NOMO-1 (cell line): ENCODE measurements at regions not wholly inside any gene's neighbourhood (a gene's known extent, or its start where the extent isn't known, plus 50 kb on each side); places are given as distances from the start of the nearest gene placed in this dataset.
"Not testable (repeated sequence)": the region's sequence is repeated elsewhere in the genome, so short reads cannot be mapped to it uniquely, and the experiment has no call there.

Experiments
- DNase-seq, 2 experiments: peaks; one replicate each; lab custom pipeline; 2025; ENCODE audit not compliant: unreplicated experiment in 2 of 2; lab: John Stamatoyannopoulos, UW

DNA sequence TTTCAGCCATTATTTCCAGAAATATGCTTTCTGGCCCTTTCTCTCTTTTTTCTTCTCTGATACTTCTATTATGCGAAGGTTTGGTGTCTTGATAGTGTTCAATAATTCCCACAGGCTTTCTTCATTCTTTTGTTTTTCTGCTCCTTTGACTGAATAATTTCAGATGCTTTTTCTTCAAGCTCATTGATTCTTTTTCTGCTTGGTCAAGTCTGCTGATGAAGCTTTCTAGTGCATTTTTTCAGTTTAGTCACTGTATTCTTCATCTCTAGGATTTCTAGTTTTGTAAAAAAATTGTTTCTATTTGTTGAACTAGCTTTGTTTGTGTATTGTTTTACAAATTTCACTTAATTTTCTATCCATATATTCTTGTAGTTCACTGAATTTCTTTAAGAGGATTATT lies 304.0 kb upstream of the TARS1 start:
- no peak for DNase-seq

DNA sequence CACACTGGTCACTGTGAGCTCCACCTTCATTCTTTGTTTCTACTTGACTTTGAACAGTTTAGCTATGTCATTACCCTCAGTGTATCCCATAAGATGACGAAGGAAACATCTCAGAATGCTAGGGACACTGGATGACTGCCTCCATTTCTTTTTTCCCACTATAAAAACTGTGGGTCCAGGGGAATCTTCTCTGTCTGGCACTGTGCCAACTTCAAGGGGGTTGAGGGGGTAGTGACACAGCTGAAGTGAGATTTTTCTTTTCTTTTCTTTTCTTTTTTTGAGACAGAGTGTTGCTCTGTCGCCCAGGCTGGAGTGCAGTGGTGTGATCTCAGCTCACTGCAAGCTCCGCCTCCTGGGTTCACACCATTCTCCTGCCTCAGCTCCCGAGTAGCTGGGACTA lies 302.6 kb upstream of the TARS1 start:
- DNase-seq, result not testable (repeated sequence)

DNA sequence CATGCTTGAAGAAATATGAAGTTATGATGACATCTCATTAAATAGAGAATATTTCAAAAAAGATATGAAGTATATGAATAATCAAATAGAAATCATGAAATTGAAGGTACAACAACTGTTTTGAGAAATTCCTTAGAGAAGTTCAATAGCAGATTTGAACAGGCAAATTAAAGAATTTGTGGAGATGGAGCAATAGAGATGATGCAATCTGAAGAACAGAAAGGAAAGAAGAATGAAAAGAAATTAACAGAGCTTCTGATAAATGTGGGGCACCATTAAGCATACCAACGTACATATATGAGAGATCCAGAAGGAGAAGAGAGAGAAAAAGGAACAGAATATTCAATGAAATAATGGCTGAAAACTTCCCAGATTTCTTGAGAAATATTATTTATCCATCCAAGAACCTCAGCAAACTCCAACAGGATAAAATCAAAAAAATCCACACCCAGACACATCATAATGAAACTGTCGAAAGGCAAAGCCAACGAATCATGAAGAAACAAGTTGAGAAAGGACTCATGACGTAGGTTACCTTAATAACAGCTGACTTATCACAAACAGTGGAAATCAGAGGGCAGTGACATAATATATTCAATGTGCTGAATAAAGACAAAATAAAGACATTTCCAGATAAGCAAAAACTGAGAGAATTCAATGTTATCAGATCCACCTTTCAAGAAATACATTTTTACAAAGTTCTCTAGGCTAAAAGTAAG lies 297.2 kb upstream of the TARS1 start:
- DNase-seq, result no peak

DNA sequence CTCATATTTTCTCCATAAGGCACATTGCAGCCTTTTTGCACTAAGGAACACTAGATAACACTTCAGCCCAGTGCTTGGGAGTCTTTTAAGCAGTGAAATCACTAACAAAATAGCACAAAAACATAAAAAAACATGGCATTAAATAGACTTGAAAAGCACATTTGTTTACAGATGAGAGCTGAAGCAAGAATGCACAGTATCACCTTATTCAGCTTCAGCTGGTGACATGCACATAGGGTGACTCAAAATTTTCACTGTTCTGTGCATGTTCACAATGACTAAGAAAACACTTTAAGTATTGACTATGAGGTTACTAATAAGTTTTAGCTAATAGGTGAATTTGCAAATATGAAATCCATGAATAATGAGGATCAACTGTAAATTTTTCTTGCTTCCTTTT lies 293.9 kb upstream of the TARS1 start:
- no peak for DNase-seq

DNA sequence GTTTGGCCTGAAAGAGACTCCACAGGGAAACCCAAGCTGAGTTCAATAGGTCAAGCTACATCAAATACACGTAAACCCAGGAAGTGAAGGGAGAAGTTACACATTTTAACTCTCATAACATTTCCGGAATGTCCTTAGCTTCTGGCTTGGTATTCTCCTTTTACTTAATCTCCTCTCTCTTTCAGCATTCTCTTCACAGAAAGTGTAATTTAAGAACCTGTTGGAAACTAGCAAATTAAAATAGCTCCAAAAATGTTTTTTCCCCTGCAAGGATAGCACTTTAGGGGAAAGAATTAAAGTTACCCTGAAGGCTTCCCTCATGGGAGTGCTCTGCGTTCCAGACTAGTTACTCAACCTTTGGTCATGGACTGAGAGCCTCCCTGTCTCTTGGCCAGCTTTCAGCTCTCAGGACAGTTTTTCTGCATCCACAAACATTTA lies 292.7 kb upstream of the TARS1 start:
- no peak for DNase-seq

DNA sequence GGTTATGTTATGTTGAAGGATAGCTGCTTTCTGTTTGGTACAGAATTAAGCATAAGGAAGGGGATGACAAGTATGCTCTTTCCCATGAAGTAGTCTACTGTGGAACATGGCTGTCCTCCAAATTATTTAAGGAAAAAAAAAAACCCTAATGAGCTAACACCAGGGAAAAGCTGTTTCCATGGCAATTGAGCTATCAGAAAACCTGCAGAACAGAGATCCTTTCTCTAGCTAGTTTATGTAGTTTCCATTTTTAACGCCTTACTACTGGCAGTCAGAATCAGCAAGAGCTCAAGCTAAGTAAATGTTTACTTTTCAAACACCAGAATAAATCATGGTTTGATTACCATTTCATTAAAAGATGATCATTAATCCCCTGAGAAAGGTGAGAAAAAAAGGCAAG lies 287.4 kb upstream of the TARS1 start:
- no peak for DNase-seq

DNA sequence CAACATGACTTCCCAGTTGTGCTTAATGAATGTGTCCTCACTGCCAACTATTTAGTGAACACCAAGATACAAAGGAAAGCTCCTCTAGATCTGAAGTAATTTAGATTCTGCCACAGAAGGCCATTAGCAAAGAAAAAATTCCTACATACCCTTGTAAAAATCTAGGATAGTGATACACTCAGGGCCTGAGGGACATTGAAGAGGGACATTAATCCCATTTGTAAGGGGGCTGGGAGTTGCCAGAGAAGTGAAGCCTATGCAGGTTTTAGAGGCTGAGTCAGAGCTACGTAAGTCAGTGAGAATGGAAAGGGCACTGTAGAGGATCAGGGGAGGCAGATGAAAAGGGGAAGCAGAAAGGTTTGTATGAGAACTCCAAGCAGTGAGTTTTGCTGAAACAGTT lies 286.9 kb upstream of the TARS1 start:
- no peak for DNase-seq

DNA sequence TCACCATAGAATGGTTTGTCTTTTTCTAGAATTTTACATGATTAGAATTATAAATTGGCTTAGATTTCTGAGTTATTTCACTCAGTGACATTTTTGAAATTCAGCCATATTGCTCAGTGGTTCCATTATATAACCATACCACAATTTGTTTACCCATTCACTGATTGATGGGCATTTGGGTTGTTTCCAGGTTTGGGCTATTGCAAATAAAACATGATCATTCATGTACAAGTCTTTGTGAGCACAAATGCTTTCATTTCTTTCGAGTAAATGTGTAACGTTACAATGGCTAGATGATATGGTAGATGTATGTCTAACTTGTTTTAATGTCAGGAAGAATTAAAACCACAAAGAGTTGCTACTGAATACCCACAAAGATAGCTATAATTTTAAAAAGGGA lies 279.9 kb upstream of the TARS1 start:
- DNase-seq, result no peak

DNA sequence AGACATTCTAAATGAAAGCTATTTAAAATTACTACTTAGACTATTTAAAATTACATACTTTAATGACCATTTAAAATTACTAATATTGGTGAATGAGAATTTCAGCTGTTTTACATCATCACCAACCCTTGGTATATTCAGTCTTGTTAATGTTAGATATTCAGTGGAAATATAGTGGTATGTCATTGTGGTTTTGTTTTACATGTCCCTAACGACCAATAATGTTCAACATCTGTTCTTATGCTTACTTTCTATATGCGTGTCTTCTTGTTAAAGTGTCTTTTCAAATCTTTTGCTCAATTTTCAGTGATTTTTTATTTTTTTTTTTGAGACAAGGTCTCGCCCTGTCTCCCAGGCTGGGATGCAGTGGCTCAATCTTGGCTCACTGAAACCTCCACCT lies 279.3 kb upstream of the TARS1 start:
- DNase-seq, result no peak

DNA sequence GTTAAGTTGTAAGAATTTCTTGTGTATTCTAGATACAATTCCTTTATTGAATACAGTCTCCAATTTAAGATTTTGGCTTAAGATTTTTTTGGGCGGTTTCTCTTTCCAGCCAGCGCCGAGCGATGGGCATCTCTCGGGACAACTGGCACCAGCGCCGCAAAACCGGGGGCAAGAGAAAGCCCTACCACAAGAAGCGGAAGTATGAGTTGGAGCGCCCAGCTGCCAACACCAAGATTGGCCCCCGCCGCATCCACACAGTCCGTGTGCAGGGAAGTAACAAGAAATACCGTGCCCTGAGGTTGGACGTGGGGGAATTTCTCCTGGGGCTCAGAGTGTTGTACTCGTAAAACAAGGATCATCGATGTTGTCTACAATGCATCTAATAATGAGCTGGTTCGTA lies 278.7 kb upstream of the TARS1 start:
- no peak for DNase-seq

DNA sequence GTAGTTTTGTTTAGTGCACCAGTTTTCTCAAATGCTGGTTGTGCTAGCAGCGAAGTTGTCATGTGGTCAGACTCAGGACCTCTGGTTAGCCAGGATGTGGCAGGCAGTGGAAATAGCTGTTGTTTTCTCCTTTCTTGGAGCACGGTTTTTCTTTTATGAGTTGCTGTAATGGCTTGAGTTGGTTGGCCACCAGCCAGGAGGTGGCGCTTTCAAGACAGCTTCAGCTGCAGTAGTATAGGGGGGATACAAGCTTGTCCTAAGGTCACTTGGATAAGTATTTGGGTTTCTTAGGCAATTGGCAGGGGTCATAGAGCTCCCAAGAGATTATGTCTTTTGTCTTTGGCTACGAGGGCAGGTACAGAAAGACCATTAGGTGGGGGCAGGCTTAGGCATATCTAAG lies 274.2 kb upstream of the TARS1 start:
- DNase-seq, result no peak

DNA sequence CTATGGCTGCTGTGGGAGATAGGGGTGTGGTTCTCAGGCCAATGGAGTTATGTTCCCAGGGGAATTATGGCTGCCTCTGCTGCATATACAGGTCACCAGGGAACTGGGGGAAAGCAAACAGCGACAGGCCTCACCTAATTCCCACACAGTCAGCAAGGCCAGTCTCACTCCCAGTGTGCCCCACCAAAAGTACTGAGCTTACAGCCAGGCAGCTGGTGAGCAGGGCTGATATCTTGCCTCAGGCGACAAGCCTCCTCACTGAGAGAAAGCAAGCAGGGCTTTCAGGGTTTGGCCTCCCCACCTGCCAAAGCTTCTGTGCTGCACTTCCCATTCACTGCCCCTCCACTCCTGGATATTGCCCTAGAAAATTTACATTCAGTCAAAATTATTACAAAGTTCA lies 273.8 kb upstream of the TARS1 start:
- DNase-seq, result no peak

DNA sequence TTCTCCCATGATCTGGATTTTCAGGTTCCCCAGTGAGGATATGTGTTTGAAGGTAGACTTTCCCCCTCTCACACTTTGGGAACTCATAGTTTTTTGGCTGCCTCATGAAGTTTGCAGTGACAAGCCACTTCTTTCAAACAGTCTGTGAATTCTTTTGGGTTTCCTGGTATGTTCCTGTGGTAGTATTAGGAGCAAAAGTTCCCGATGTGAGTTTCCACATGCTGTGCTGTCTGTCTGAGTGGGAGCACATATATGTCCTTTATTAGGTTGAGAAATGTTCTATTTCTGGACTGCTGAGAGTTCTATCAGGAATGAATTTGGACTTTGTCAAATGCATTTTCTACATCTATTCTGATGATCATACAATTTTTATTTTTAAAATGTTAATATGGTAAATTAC lies 273.2 kb upstream of the TARS1 start:
- no peak for DNase-seq

DNA sequence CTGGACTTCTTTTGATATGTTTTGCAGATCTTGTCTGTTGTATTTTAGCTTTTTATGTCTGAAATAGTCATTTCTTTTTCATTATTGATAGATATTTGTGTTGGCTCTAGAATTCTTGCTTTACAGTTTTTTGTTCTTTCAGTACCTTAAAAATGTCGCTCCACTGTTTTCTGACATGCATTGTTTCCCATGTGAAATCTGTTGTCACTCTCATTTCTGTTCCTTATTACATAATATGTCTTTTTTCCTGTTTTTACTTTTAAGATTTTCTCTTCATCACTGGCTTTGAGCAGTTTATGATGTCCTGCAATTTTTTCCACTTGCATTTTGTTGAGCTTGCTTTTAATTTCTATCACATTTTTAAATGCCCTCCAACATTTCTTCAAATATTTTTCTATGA lies 270.4 kb upstream of the TARS1 start:
- no peak for DNase-seq

DNA sequence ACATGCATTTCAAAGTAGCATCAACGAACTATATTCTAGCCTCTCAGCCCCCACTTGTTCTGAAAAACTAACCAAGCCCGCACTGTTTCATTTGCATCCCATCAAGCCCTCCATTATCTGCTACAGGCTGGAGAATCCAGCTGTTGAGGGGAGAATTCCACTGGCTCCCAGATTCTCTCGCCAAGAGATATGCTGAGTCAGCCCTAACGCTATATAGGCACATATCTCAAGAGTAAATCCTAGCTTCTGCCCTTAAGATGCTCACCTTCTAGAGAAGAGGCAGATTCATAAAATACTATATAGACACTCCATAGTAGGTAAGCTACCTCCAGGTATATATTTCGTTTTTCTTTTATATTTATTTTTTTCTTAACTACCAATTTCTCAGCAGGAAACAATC lies 266.4 kb upstream of the TARS1 start:
- DNase-seq, result no peak

DNA sequence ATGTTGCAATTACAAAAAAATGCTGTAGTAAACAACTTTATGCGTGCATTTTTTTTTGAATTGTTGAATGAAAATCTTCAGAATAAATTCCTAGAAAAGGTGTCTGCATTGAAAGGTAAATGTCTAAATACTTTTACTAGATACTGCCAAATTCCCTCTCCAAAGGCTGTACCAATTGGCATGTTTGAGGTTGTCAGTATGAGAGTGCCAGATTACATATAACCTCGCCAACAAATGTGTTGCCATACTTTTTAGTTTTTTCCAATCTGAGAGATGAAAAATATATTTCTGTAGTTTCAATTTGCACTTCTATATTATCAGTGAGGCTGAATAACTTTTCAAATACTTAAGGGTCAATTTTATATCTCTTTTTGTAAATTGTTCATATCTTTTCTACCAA lies 261.5 kb upstream of the TARS1 start:
- DNase-seq, result no peak

DNA sequence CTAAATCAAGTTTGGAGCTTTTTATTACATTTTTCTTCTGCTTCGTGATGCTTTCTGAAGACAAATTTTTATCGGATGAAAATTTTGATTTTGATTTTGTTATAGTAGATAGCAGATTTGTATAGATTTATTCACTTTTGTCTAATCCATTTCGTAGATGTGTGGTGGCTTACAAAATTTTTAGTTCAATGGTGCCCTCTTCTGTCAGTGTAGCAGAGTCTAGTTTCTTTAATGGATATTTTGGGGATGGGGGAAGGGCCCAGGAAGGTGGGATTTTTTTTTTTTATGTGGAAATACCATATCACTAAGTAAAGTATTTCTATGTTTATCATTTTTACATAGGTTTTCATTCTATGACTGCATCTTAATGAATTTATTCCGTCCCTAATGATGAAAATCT lies 259.9 kb upstream of the TARS1 start:
- DNase-seq, result peak in 1 of 2 experiments; percentile 41

DNA sequence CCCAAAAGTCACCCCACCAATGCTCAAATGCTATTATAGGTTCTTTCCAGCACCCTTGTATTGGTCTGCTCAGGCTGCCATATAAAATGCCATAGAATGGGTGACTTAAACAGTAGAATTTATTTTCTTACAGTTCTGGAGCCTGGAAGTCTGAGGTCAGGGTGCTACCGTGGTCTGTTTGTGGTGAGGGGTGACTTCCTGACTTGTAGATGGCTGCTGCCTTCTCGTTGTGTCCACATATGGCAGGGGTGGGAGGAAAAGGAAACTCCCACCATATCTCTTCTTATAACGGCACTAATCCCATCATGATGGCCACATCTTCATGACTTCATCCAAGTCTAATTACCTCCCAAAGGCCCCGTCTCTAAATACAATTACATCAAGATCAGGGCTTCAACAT lies 257.8 kb upstream of the TARS1 start:
- no peak for DNase-seq

DNA sequence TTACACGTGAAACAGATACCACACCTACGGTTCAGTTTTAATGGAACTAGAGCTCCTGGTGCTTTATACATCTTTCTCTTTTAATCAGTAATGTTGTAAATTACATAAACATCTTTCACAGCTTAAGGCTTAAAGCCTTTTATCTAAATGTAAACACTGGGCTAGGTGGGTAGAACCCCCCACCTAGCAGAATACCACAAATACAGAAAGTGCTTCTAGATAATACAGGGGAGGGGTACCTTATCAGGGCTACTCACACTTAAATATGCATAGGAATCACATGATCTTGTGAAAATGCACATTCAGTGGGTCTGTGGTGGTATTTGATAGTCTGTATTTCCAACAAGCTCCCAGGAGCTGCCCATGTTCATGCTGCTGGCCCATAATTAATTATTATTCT lies 256.4 kb upstream of the TARS1 start:
- DNase-seq, result no peak

DNA sequence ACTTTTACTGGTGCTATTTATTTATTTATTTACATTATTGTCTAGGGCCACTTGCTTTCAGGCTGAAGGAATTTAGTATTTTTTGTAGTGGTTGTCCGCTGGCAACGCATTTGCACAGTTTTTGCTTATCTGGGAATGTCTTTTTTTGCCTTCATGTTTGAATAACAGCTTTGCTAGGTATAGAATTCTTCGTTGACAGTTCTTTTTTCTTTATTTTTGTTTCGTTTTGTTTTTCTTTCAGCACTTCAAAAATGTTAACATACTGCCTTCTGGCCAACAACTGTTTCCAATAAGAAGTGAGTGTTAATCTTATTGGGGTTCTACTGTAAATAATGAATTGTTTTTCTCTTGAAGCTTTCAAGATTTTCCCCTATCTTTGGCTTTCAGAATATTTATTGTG lies 252.7 kb upstream of the TARS1 start:
- no peak for DNase-seq

DNA sequence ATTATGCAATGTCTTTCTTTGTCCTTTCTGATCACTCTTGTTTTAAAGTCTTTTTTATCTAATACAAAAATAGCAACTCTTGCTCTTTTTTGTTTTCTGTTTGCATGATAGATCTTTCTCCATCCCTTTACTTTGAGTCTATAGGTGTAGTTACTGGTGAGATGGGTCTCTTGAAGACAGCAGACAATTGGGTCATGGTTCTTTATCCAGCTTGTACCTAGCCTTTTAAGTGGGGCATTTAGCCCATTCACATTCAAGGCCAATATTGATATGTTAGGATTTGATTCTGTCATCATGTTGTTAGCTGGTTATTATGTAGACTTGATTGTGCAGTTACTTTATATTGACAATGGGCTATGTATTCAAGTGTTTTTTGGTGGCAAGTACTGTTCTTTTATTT lies 245.9 kb upstream of the TARS1 start:
- no peak for DNase-seq

DNA sequence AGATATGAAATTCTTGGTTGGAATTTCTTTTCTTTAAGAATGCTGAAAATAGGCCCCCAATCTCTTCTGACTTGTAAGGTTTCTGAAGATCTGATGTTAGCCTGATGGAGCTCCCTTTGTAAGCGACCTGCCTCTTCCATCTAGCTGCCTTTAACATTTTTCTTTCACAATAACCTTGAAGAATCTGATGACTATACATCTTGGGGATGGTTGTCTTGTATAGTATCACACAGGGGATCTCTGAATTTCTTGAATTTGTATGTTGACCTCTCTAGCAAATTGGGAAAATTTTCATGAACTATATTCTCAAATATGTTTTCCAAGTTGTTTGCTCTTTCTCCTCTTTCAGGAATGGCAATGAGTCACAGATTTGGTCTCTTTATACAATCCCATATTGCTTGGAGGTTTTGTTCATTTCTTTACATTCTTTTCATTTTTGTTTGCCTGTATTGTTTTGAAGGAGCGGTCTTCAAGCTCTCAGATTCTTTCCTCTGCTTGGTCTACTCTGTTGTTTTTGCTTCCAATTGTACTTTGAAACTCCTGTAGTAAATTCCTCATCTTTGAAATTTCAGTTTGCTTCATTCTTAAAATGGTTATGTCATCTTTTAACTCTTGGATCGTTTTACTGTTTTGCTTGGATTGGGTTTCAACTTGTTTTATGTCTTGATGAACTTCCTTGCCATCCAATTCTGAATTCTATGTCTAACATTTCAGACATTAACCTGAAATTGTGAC lies 245.2 kb upstream of the TARS1 start:
- DNase-seq, result no peak

DNA sequence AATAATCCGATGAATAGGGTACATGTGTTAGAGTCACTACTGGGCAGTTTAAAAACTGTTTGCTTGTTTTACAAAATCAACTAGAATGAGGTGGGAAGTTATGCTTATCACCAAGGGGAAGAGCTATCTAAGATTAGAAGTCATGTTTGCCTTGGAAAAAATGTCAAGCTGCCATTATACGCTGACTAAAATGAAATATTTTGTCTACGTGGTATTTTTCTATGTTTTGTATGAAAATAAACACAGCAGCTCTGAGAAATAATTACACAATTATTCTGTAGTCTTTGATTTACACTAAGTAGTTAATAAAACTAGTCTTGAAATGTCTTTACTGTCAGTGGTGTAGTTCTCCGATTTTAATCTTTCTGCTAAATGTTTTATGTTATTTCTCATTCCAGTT lies 241.9 kb upstream of the TARS1 start:
- no peak for DNase-seq
